Uterus (tissue), 3 donors: ENCODE measurements at regions not wholly inside any gene's neighbourhood (a gene's known extent, or its start where the extent isn't known, plus 50 kb on each side); places are given as distances from the start of the nearest gene placed in this dataset.

Experiments
- DNase-seq, 2 donors: peaks; one replicate each; pipeline ENCODE4 v3.0.0-alpha.2; 2019 to 2020
- H3K27ac ChIP-seq, 2 donors: fragments of 200-600 bp; sonication (generic); 1 replicate in 1 of 2; 2 replicates in 1 of 2; pipeline ENCODE4 v1.5.1; 2016 to 2018
- H3K27me3 ChIP-seq, 2 donors: fragments of 200-600 bp; sonication (generic); one replicate each; pipeline ENCODE4 v1.5.1; 2018 to 2019; ENCODE audit warnings: control low read depth in 1 of 2
- H3K36me3 ChIP-seq, 2 donors: fragments of 200-600 bp; sonication (generic); one replicate each; pipeline ENCODE4 v1.5.1; 2019; ENCODE audit warnings: control low read depth in 1 of 2
- H3K4me1 ChIP-seq, 2 donors: fragments of 200-600 bp; sonication (generic); one replicate each; pipeline ENCODE4 v1.5.1; 2018 to 2019; ENCODE audit warnings: control low read depth in 1 of 2
- H3K4me3 ChIP-seq, 2 donors: fragments of 200-600 bp; sonication (generic); 1 replicate in 1 of 2; 2 replicates in 1 of 2; pipeline ENCODE4 v1.5.1; 2018 to 2019; ENCODE audit warnings: mild to moderate bottlenecking in 1 of 2
- H3K9me3 ChIP-seq, 2 donors: fragments of 200-600 bp; sonication (generic); one replicate each; pipeline ENCODE4 v1.5.1; 2019; ENCODE audit warnings: control low read depth in 1 of 2
- POLR2A ChIP-seq, 2 donors: fragments of 450-650 bp; IDR thresholded peaks; one replicate each; pipeline ENCODE4 v1.6.1; 2016; ENCODE audit warnings: antibody characterized with exemption in 2 of 2, mild to moderate bottlenecking in 1 of 2, moderate library complexity in 1 of 2
- intact Hi-C: fragments of 100-400 bp; cut with DNase I; formaldehyde crosslinking; loops from one replicate; pipeline ENCODE4 v1.15.1; 2023; ENCODE audit warnings: low total_unique reads
- TF ChIP-seq, protein P1 (sequence below), 4 experiments: fragments of 200-600 bp in 2 of 4; fragments of 450-650 bp in 2 of 4; sonication (generic) in 2 of 4; IDR thresholded peaks; one replicate each; pipeline ENCODE4 v1.5.1; 2016 to 2019; ENCODE audit warnings: antibody characterized with exemption in 4 of 4, mild to moderate bottlenecking in 2 of 4, moderate library complexity in 1 of 4
- donor health status: DM: yes; HTN: yes; CAD: no.

DNA sequence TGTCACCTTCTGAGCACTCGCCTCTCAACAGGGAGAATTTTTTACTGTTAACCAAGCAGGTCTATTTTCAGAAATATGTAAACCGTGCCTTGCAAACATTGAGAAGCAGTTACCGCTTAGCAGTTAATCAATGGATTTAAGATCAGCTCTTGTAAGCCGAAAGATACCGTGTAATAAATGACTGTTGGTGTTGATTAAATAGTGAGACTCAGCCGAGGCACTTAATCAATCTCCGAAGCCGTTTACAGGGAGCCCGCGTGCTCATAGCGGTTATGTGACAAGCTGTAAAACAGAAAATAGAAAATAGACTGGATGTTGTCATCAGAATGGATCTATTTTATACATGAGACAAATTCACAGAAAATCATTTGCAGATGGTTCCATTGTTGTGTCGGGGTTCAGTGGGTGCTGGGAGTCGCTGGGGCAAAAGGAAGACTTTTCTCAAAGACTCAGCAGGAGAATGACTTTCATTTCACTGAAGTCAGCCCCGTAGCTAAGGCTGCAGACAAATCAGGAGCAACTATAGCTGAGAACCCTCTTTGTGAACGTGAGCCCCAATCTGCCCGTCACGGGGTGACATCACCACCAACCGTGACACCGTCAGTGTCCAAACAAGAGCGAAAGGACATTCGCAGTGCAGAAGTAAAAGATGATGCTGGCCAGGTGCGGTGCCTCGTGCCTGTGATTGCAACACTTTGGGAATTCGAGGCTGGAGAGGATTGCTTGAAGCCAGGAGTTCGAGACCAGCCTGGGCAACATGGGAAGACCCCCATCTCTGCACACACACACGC is 275.3 kb downstream of the CRLF2 start:
- no peak for TF ChIP-seq POLR2A (IDR thresholded peaks at IDR 0.05)
- TF ChIP-seq, protein P1, sequence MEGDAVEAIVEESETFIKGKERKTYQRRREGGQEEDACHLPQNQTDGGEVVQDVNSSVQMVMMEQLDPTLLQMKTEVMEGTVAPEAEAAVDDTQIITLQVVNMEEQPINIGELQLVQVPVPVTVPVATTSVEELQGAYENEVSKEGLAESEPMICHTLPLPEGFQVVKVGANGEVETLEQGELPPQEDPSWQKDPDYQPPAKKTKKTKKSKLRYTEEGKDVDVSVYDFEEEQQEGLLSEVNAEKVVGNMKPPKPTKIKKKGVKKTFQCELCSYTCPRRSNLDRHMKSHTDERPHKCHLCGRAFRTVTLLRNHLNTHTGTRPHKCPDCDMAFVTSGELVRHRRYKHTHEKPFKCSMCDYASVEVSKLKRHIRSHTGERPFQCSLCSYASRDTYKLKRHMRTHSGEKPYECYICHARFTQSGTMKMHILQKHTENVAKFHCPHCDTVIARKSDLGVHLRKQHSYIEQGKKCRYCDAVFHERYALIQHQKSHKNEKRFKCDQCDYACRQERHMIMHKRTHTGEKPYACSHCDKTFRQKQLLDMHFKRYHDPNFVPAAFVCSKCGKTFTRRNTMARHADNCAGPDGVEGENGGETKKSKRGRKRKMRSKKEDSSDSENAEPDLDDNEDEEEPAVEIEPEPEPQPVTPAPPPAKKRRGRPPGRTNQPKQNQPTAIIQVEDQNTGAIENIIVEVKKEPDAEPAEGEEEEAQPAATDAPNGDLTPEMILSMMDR (IDR thresholded peaks at IDR 0.05) = no peak
- no peak overlapping the region for H3K4me3 ChIP-seq
- H3K4me1 ChIP-seq = no peaks in the 10 kb centered on the region
- H3K9me3 ChIP-seq = no peaks in the 10 kb centered on the region
- no peaks in the 10 kb centered on the region for H3K27me3 ChIP-seq
- DNase-seq = no peak
- no peak overlapping the region for H3K27ac ChIP-seq
- no peaks in the 10 kb centered on the region for H3K36me3 ChIP-seq
- intact Hi-C loops = no loop called here

DNA sequence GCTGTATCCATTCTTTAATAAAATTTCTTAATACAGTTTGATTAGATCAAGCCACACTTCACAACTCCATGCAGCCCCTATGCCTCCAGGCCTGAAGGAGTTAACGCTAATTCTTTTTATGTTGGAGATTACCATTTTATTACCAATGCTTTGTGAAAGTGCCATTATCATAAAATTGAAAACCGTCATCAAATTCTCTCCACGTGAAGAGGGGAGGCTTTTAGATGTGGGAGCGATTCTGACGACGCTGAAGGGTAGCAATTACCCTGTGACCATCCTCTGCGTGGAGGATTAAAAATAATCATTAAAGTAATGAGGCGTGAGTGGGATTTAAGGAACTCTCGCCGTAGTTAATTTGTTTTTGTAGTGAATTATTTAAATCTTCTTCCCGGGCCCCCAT is 278.8 kb downstream of the CRLF2 start:
- no peaks in the 10 kb centered on the region for H3K4me1 ChIP-seq
- H3K4me3 ChIP-seq = no peak overlapping the region
- TF ChIP-seq, protein P1 (IDR thresholded peaks at IDR 0.05) = no peak
- TF ChIP-seq POLR2A (IDR thresholded peaks at IDR 0.05) = no peak
- no peaks in the 10 kb centered on the region for H3K9me3 ChIP-seq
- DNase-seq = no peak
- intact Hi-C loops = no loop called here
- no peaks in the 10 kb centered on the region for H3K27me3 ChIP-seq
- no peak overlapping the region for H3K27ac ChIP-seq
- H3K36me3 ChIP-seq = no peaks in the 10 kb centered on the region

DNA sequence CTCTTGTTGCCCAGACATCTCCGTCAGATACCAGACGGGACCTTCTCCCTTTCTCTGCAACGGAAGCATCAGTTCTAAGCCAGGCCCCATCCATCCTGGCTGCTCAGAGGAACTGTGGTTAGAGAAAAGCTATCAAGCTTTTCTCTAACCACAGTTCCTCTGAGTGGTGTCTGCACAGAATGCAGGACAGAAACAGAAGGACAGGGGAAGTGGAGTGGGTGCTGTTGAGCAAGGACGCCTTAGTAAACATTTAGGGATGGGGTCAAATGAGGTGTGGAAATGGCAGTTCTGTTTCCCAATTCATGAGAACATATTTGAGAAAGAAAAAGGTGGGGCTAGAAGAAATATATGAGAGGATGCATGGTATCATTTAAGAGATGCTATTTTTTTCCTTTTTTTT is 283.8 kb downstream of the CRLF2 start:
- Histone ChIP-seq H3K27me3 (no peaks in the 10 kb centered on the region), H3K36me3 (no peaks in the 10 kb centered on the region), H3K4me1 (no peaks in the 10 kb centered on the region), H3K27ac (no peak overlapping the region), H3K4me3 (no peak overlapping the region), H3K9me3 (no peaks in the 10 kb centered on the region)
- no peak for TF ChIP-seq POLR2A (IDR thresholded peaks at IDR 0.05)
- TF ChIP-seq, protein P1 (IDR thresholded peaks at IDR 0.05) = no peak
- intact Hi-C loops = no loop called here
- DNase-seq = no peak

DNA sequence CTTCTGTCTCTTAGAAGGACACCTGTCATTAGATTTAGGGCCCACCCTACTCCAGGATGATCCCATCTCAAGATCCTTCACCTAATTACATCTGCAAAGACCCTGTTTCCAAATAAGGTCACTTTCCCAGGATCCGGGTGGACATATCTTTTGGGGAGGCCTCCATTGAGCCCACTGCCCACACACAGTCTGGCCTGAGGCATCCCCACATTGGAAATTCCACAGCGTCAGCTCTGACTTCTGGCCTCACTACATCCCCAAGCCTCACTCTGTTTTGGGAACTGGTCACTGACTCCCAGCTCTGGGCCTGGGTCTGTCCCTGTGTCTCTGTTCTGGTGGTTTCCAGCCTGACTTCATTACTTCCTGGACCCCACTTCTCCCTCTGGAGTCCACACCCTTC is 285.5 kb downstream of the CRLF2 start:
- DNase-seq = no peak
- Histone ChIP-seq H3K9me3 (no peaks in the 10 kb centered on the region), H3K4me1 (no peaks in the 10 kb centered on the region), H3K27me3 (no peaks in the 10 kb centered on the region), H3K36me3 (no peaks in the 10 kb centered on the region), H3K27ac (no peak overlapping the region), H3K4me3 (no peak overlapping the region)
- TF ChIP-seq, protein P1 (IDR thresholded peaks at IDR 0.05) = no peak
- no peak for TF ChIP-seq POLR2A (IDR thresholded peaks at IDR 0.05)
- intact Hi-C loops = no loop called here

DNA sequence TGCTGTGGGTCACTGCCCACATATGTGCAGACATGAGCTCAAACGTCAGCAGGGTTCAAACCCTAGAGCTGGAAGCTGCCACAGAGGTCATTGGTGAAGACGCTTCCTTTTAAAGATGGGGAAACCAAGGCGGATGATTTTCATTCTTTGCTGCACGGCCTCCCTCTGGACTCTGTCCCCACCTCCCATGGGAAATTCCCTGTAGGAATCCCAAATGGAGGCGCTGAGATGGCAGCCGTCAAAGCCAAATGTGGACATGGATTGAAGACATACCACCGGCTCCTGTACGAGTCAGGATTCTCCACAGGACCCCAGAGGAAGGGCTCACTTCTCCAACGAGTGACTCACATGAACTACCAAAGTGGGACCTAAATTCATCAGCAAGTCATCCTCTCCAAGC is 286.4 kb downstream of the CRLF2 start:
- no peak overlapping the region for H3K27ac ChIP-seq
- intact Hi-C loops = no loop called here
- no peak for TF ChIP-seq POLR2A (IDR thresholded peaks at IDR 0.05)
- TF ChIP-seq, protein P1 (IDR thresholded peaks at IDR 0.05) = no peak
- no peaks in the 10 kb centered on the region for H3K9me3 ChIP-seq
- H3K36me3 ChIP-seq = no peaks in the 10 kb centered on the region
- H3K4me1 ChIP-seq = no peaks in the 10 kb centered on the region
- no peaks in the 10 kb centered on the region for H3K27me3 ChIP-seq
- no peak for DNase-seq
- no peak overlapping the region for H3K4me3 ChIP-seq
